Ammon's horn (tissue), 1 donor: ENCODE measurements at regions not wholly inside any gene's neighbourhood (a gene's known extent, or its start where the extent isn't known, plus 50 kb on each side); places are given as distances from the start of the nearest gene placed in this dataset.
"Not testable (repeated sequence)": the region's sequence is repeated elsewhere in the genome, so short reads cannot be mapped to it uniquely, and the experiment has no call there.

Experiments used
- DNase-seq: peaks from one replicate; pipeline ENCODE4 v3.0.0-alpha.2; 2016; ENCODE audit warnings: low spot score

DNA sequence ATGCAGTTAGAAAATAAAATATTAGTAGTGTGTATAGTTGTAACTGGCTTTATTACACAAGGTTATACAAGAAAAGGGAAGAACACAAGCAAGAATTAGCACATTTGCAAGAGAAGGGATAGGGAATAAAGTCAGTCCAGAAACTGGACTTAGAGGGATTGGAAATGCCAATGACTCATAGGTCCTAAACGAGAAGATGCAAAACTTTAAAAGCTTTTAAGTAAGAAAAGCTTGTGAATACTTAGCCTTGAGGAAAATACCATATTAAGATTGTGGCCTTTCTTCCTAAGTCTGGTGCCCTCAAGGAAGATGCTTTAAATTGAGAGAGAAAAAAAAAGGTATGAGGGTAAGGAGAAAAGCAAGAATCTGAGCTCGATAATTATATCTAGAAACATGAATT is 102.3 kb upstream of the MCHR2 start:
- DNase-seq: no peak

DNA sequence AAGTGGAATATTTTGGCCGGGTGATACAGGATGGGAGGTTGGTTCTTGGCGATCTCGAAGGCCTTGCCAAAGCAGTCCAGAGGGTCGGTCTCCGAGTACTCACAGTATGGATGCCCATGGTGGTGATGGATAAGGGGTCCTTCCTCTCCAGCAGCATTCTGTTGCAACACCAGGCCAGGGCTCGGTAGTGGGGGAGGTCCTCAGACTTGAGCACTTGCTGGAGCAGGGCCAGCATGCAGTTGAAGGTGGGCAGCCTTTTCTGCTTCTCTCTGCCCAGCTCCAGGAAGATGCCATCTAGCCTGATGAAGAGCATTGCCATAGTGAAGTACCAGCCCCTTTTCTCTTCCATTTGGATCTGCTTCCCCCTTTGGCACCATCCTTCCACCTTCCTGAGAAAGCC is 99.4 kb upstream of the MCHR2 start:
- no peak for DNase-seq

DNA sequence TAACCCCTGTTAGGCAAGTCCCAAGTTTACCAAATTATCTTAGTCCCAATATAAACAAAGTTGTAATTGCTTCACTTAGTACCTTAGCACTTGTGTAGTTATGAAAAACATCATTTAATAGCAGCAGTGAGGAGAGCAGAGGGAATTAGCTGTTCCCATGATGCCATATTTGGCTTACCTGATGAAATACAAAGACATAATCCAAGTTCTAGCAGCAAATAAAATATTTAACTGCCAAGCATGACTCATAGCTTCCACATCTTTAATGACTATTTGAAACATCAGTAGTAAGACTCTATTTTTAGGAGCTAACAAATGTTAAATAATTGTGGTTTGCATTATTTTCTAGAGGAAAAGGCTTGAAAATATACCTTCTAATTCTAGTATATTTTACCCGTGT is 94.0 kb upstream of the MCHR2 start:
- DNase-seq: no peak

DNA sequence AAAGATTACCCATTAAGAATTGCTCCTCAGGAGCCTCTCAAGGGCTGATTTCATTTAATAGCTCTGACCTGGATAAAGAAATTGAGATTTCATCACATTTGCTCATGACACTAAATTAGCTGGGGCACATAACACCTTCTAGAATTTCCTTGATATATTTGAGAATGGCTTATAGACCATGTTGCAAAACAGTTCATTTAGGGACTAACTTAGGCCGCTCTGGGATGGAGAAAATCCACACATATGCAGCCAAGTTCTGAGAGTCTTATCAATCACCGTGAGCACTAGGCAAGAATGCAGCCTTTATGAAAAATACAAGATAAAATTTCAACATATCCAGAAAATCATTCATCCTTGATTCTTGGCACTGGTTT is 91.0 kb upstream of the MCHR2 start:
- DNase-seq: no peak

DNA sequence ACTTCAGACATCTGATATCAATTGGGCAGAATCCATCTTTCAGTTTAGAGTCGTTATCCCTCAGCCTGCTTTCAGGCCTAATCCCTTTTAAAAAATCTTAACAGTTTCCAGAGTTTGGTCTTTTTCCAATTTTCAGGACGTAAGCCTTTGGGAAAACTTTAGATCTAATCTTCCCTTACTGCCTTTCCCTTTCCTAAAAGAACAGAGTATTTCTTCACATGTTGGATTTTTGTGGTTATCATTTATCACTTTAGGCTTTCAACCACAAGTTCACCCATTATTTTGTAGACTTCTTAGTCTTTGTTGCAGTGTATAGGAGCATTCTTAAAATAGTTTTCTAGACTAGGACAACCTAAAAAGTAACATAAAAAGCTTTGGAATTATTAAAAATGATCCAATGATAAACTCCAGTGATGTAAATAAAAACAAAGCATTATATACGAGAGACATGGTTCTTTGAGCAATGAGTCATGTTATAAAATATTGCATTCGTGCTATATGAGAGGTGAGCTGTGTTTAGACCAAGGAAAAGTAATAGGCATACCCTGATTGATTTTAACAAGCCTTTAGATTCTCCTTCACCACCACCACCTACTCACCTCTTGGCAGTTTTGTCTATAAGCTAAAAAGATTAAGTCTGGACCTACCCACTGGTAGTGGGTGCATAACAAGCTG is 90.4 kb upstream of the MCHR2 start:
- no peak for DNase-seq

DNA sequence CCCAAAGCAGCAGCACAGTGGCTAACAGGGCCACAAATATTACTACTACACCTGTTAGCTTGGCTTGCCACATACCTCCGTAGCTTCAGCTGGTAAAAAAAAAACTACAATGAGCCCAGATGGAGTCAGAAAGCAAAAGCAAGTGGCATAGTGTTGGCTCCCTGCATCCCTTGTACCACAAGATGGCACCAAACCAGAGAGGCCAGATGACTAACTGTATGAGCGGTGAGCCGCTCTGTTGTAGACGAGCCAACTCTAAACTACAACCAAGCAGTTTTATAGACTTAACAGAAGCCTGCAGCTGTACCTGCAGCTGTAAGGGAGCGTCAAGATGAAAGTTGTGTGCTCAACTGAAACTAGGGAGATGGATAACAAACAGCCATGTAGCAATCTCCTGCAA is 84.5 kb upstream of the MCHR2 start:
- peak; percentile 18 for DNase-seq

DNA sequence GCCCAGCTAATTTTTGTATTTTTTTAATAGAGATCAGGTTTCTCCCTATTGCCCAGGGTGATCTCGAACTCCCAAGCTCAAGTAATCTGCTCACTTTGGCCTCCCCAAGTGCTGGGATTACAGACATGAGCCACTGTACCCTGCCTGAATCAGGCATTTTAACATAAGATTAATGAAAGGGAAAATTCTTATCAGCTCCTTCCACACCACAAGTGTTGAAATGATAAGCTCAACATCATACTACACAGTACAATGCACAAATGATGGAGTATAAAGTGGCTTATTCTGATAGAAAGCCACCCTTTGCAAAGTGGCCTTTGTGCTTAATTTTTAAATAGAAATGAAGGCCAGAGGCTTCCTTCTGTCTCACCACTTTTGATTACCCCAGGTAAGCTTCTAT is 71.3 kb upstream of the MCHR2 start:
- no peak for DNase-seq

DNA sequence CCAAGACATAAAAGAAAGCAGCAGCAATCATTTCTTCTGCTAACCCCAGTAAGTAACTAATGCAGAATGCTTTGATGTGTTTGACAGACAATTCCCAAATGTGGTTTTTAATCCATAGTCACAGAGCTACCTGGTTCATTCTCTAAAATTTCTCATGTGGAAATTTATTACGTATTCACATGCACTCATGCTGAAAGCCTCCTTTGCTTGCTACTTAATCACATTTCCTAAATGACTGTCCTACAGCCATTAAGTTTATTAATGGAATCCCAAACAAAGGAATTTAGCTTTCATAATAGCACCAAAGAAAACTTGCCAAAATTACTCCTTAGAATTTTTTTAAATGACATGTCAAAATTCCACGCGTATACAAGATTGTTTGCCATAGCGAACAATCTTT is 68.6 kb upstream of the MCHR2 start:
- DNase-seq: no peak

DNA sequence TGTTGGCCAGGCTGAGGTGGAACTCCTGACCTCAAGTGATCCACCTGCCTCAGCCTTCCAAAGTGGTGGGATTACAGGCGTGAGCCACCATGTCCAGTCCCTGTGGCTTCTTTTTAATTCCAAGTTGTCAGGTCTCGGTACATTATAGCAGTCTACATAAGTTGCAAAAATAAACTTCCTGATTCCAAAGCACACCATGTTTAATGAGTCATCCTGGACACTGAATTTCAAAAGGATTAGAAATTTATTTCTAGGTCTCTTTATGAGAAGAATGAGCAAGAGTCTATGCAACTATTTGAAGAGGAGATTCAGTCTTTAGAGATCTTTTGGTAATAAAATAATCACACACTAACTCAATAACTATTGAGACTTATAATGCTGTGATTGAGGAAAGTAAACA is 63.9 kb upstream of the MCHR2 start:
- DNase-seq: no peak

DNA sequence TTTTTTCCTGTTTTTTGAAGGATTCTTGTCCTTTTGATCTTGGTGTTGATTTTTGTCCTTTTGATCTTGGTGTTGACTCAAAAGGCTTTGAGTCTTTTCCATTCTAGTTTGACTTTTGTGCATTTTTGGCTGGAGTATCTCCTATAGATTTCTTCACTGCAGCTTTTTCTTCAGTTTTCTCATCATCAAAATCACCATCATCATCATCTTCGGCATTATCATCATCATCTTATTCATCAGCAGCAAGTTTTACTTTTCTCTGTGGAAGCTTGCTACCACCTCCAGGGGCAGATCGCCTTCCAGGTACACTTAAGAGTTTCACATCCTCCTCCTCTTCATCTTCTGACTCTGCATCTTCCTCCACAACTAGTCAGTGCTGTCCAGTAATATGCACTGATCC is 56.5 kb upstream of the MCHR2 start:
- no peak for DNase-seq

DNA sequence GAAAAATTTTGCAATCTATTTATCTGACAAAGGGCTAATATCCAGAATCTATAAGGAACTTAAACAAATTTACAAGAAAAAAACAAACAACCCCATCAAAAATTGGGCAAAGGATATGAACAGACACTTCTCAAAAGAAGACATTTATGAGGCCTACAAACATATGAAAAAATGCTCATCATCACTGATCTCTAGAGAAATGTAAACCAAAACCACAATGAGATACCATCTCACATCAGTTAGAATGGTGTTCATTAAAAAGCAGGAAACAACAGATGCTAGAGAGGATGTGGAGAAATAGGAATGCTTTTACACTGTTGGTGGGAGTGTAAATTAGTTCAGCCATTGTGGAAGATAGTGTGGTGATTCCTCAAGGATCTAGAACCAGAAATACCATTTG is 49.9 kb upstream of the MCHR2 start:
- not testable (repeated sequence) for DNase-seq
